Esophagus squamous epithelium (tissue), 5 donors: ENCODE measurements at regions not wholly inside any gene's neighbourhood (a gene's known extent, or its start where the extent isn't known, plus 50 kb on each side); places are given as distances from the start of the nearest gene placed in this dataset.

Experiments
- DNase-seq: peaks from one replicate; lab custom pipeline; 2025; lab: John Stamatoyannopoulos, UW
- H3K27ac ChIP-seq, 4 donors: fragments of 200-600 bp; sonication (generic); one replicate each; pipeline ENCODE4 v1.5.1; 2016 to 2019; ENCODE audit warnings: mild to moderate bottlenecking in 1 of 4
- H3K27me3 ChIP-seq, 4 donors: fragments of 200-600 bp; sonication (generic); 1 replicate in 3 of 4; 2 replicates in 1 of 4; pipeline versions ENCODE4 v1.5.1 to v1.6.0; 2017 to 2021; ENCODE audit warnings: antibody characterized with exemption in 1 of 4
- H3K36me3 ChIP-seq, 3 donors: fragments of 200-600 bp; sonication (generic); one replicate each; pipeline ENCODE4 v1.5.1; 2016 to 2019
- H3K4me1 ChIP-seq, 3 donors: fragments of 200-600 bp; sonication (generic); one replicate each; pipeline ENCODE4 v1.5.1; 2017 to 2019
- H3K4me3 ChIP-seq, 4 donors: fragments of 200-600 bp; sonication (generic); 1 replicate in 3 of 4; 2 replicates in 1 of 4; pipeline ENCODE4 v1.5.1; 2016 to 2019; ENCODE audit warnings: mild to moderate bottlenecking in 2 of 4, moderate library complexity in 1 of 4
- H3K9me3 ChIP-seq, 3 donors: fragments of 200-600 bp; sonication (generic); one replicate each; pipeline ENCODE4 v1.5.1; 2016 to 2019
- POLR2A ChIP-seq, 4 donors: fragments of 450-650 bp; IDR thresholded peaks; one replicate each; pipeline ENCODE4 v1.6.1; 2017; ENCODE audit warnings: antibody characterized with exemption in 4 of 4, mild to moderate bottlenecking in 4 of 4, moderate library complexity in 3 of 4
- WGBS, 2 donors: methylation state at CpG; one replicate each; pipeline ENCODE4 v1.1.5; 2018; 5-methylcytosine and 5-hydroxymethylcytosine counted together
- intact Hi-C: fragments of 100-400 bp; cut with DNase I; formaldehyde crosslinking; loops from one replicate; pipeline ENCODE4 v1.15.0; 2022
- TF ChIP-seq, protein P1 (sequence below), 6 experiments: fragments of 450-650 bp in 4 of 6; fragments of 200-600 bp in 2 of 6; sonication (generic) in 2 of 6; IDR thresholded peaks; one replicate each; pipeline ENCODE4 v1.5.1; 2016 to 2019; ENCODE audit warnings: antibody characterized with exemption in 6 of 6, mild to moderate bottlenecking in 4 of 6, moderate library complexity in 4 of 6
- donor health status: DM: yes; HTN: yes; CAD: no.

DNA sequence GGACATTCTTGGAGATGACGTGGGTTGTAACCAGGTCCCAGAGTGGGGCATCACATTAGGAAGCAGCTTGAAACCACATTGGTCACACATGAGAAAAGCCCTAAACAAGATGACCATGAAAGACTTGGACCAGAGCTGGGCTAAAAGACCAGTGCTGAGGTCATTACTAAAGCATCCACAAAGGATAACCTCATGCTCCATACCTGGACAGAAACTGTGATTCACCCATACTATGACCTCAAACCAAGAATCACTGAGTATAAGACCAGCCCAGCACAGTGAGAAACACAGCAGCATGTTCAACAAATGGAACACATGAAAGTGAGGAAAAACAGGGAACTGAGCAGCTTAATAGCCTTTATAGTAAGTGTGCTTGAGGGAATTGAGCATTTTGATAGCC lies 635.5 kb upstream of the NETO1 start:
- intact Hi-C loops = no loop called here
- H3K36me3 ChIP-seq = no peaks in the 10 kb centered on the region
- no peaks in the 10 kb centered on the region for H3K27me3 ChIP-seq
- TF ChIP-seq POLR2A (IDR thresholded peaks at IDR 0.05) = no peak
- TF ChIP-seq, protein P1, sequence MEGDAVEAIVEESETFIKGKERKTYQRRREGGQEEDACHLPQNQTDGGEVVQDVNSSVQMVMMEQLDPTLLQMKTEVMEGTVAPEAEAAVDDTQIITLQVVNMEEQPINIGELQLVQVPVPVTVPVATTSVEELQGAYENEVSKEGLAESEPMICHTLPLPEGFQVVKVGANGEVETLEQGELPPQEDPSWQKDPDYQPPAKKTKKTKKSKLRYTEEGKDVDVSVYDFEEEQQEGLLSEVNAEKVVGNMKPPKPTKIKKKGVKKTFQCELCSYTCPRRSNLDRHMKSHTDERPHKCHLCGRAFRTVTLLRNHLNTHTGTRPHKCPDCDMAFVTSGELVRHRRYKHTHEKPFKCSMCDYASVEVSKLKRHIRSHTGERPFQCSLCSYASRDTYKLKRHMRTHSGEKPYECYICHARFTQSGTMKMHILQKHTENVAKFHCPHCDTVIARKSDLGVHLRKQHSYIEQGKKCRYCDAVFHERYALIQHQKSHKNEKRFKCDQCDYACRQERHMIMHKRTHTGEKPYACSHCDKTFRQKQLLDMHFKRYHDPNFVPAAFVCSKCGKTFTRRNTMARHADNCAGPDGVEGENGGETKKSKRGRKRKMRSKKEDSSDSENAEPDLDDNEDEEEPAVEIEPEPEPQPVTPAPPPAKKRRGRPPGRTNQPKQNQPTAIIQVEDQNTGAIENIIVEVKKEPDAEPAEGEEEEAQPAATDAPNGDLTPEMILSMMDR (IDR thresholded peaks at IDR 0.05) = no peak
- no peak overlapping the region for H3K4me3 ChIP-seq
- DNase-seq = no peak
- H3K9me3 ChIP-seq = no peaks in the 10 kb centered on the region
- H3K4me1 ChIP-seq = no peaks in the 10 kb centered on the region
- WGBS, 2 donors = 0% methylated on average over 1 of the region's 1 CpG
- H3K27ac ChIP-seq = no peak overlapping the region

DNA sequence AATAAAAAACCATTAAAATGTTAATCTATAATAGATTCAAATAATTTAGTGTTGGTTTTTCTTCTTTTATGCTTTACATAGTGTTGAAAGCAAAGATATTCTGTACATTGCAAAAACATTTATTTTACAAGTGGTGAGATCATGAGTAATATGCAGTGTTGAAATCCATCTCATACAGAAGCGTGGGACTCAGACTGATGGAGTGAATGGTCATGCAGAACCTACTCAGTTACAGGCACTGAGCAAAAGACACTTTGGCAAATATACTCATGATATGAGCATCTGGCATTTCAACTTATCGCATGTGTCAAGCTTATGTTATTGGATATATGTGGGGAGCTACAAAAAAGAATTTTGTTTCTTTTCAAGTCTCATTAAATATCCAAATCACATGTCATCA lies 620.2 kb upstream of the NETO1 start:
- no peaks in the 10 kb centered on the region for H3K9me3 ChIP-seq
- WGBS, 2 donors = 66 to 82% methylated on average over 2 of the region's 2 CpGs
- H3K27me3 ChIP-seq = no peaks in the 10 kb centered on the region
- H3K27ac ChIP-seq = no peak overlapping the region
- no peak for DNase-seq
- TF ChIP-seq, protein P1 (IDR thresholded peaks at IDR 0.05) = no peak
- no peak for TF ChIP-seq POLR2A (IDR thresholded peaks at IDR 0.05)
- H3K4me1 ChIP-seq = no peaks in the 10 kb centered on the region
- no peak overlapping the region for H3K4me3 ChIP-seq
- intact Hi-C loops = no loop called here
- no peaks in the 10 kb centered on the region for H3K36me3 ChIP-seq

GRCh38 chr18:73485166-73485565 lies 617.4 kb upstream of the NETO1 start:
- intact Hi-C loops = no loop called here
- Histone ChIP-seq H3K36me3 (no peaks in the 10 kb centered on the region), H3K4me3 (no peak overlapping the region), H3K27me3 (no peaks in the 10 kb centered on the region), H3K4me1 (no peaks in the 10 kb centered on the region), H3K27ac (no peak overlapping the region), H3K9me3 (no peaks in the 10 kb centered on the region)
- TF ChIP-seq POLR2A (IDR thresholded peaks at IDR 0.05) = no peak
- TF ChIP-seq, protein P1 (IDR thresholded peaks at IDR 0.05) = no peak
- WGBS, 2 donors = 48 to 55% methylated on average over 3 of the region's 3 CpGs
- DNase-seq = no peak

DNA sequence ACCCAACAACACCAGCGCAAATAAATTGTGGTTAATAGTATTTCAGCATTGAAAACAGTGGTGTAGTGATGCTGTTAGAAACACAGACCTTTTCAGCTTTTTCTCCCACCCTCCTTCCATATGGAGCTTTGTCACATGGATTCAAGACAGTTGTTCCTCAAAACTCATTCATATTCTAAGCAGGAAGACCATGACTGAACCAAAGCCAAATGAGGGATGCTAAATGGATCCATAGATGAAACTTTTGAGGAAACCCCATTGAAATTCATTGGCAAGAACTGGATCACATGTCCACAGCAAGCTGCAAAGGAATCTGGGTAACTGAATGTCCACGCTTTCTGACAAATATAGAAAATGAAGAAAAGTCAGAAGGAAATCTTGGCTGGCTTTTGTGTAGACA lies 615.1 kb upstream of the NETO1 start:
- 80 to 90% methylated on average over 2 of the region's 2 CpGs for WGBS, 2 donors

GRCh38 chr18:73479477-73479876 lies 611.7 kb upstream of the NETO1 start:
- 75 to 80% methylated on average over 2 of the region's 2 CpGs for WGBS, 2 donors
- TF ChIP-seq POLR2A (IDR thresholded peaks at IDR 0.05) = no peak
- TF ChIP-seq, protein P1 (IDR thresholded peaks at IDR 0.05) = no peak
- no peak overlapping the region for H3K27ac ChIP-seq

More for the DNA sequence above, 615.1 kb upstream of the NETO1 start:
- Histone ChIP-seq H3K4me1 (no peaks in the 10 kb centered on the region), H3K27ac (no peak overlapping the region), H3K27me3 (no peaks in the 10 kb centered on the region), H3K4me3 (no peak overlapping the region), H3K9me3 (no peaks in the 10 kb centered on the region), H3K36me3 (no peaks in the 10 kb centered on the region)
- TF ChIP-seq POLR2A (IDR thresholded peaks at IDR 0.05) = no peak
- TF ChIP-seq, protein P1 (IDR thresholded peaks at IDR 0.05) = no peak
- no peak for DNase-seq
- intact Hi-C loops = no loop called here

More at GRCh38 chr18:73479477-73479876, 611.7 kb upstream of the NETO1 start:
- Histone ChIP-seq H3K36me3 (no peaks in the 10 kb centered on the region), H3K4me3 (no peak overlapping the region), H3K27me3 (no peaks in the 10 kb centered on the region), H3K4me1 (no peaks in the 10 kb centered on the region), H3K9me3 (no peaks in the 10 kb centered on the region)
- DNase-seq = no peak
- intact Hi-C loops = no loop called here
